ENCODE measurements at regions not wholly inside any gene's neighbourhood (a gene's known extent, or its start where the extent isn't known, plus 50 kb on each side); places are given as distances from the start of the nearest gene placed in this dataset.
A peak's percentile ranks its signal among the peaks of the same experiment; 100 is the strongest.

DNA sequence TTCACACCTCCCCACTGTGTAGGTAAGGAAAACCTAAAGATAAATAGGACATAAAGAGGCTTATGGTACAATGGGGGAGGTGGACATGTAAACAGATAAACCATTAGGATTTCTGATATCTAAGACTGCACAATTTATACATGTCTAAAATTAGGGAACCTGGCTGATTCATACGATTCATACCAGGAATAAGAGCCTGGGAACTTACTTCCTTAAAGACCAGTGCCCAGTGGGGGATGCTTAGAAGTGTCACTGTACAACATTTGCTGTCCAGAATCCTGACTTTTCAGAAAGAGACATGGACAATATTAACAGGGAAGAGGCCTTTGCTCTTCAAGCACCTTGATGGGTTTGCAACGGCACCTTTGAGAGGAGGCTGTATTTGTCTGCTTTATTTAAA lies 116.8 kb upstream of the KIT start:
- no peak for DNase-seq (ENCODE audit: low read depth)
- H3K4me3 ChIP-seq (replicated peaks; ENCODE audit: low read depth, low read length) = no peak overlapping the region
- TF ChIP-seq, protein P1, sequence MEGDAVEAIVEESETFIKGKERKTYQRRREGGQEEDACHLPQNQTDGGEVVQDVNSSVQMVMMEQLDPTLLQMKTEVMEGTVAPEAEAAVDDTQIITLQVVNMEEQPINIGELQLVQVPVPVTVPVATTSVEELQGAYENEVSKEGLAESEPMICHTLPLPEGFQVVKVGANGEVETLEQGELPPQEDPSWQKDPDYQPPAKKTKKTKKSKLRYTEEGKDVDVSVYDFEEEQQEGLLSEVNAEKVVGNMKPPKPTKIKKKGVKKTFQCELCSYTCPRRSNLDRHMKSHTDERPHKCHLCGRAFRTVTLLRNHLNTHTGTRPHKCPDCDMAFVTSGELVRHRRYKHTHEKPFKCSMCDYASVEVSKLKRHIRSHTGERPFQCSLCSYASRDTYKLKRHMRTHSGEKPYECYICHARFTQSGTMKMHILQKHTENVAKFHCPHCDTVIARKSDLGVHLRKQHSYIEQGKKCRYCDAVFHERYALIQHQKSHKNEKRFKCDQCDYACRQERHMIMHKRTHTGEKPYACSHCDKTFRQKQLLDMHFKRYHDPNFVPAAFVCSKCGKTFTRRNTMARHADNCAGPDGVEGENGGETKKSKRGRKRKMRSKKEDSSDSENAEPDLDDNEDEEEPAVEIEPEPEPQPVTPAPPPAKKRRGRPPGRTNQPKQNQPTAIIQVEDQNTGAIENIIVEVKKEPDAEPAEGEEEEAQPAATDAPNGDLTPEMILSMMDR (IDR thresholded peaks at IDR 0.05; ENCODE audit: low read length, missing control alignments) = no peak

DNA sequence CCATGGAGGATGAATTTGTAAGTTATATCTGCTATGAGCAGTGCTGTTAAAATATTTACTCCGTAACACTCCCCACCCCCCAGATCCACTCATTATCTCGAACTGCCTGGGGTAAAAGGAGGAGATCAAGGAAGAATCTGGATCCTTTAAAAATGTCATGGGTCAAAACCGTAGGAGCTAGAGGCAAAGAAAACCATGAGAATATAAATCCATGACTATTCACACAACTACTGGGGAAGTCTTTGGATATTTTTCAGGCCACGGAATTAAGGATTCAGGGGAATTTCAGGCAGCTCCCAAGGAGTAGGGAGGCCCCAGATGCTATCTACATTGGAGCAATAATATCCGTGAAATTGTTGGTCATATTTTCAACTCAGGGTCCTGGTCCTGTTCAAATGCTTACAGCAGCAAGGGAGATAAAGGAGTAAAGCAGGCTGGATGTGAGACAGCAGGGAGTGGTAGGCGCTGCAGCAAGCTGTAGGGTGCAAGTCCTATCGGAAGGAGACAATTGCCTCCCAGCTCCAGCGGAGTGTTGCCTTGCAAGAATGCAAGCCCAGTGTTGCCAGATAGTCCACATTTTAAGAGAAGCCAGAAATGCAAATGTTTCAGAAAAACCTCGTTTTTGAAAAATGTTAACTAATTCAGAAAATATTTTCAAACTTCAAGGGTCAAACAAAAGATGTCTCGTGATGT lies 116.2 kb upstream of the KIT start:
- TF ChIP-seq, protein P1 (IDR thresholded peaks at IDR 0.05; ENCODE audit: low read length, missing control alignments) = no peak
- H3K4me3 ChIP-seq (replicated peaks; ENCODE audit: low read depth, low read length) = no peak overlapping the region
- peak; percentile 54 for DNase-seq (ENCODE audit: low read depth)

DNA sequence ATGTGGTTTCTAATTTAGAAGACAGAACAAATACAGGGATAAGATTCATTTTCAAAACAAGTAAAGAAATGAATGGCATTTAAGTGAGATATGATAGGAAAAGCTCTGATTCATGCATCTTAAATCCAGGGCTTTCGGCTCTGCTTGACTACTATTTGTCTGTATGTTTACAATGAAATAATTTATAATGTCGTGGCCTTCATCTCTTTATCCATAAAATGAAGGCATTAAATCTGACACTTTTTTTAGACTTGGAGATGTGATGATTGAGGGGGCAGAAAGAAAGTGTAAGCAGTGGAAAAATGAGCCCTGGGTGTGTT lies 115.7 kb upstream of the KIT start:
- no peak for DNase-seq (ENCODE audit: low read depth)
- TF ChIP-seq, protein P1 (IDR thresholded peaks at IDR 0.05; ENCODE audit: low read length, missing control alignments) = no peak
- H3K4me3 ChIP-seq (replicated peaks; ENCODE audit: low read depth, low read length) = no peak overlapping the region

DNA sequence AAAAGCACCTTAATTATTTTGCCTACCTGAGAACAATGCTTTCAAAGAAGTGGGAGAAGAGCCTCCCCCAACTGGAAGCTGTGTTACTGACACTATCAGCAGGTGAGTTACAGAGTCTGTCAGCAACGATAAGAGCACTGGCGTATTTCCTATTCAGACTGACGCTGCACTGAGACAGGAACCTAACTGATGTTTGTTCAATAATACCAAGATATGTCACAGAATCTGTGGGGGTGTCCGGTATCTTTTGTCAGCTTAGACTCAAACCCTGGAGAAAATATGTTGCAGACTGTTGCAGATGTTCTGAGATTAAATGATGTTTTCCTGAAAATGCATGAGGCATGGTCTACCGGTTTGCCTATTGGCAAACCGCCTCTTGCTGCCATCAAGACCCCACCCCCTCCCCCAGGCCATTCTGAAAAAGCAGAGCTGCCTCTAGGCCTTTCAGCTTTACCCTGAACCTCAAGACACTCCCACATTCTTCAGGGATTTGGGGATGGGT lies 115.2 kb upstream of the KIT start:
- TF ChIP-seq, protein P1 (IDR thresholded peaks at IDR 0.05; ENCODE audit: low read length, missing control alignments) = no peak
- DNase-seq (ENCODE audit: low read depth) = peak; percentile 41
- H3K4me3 ChIP-seq (replicated peaks; ENCODE audit: low read depth, low read length) = no peak overlapping the region

DNA sequence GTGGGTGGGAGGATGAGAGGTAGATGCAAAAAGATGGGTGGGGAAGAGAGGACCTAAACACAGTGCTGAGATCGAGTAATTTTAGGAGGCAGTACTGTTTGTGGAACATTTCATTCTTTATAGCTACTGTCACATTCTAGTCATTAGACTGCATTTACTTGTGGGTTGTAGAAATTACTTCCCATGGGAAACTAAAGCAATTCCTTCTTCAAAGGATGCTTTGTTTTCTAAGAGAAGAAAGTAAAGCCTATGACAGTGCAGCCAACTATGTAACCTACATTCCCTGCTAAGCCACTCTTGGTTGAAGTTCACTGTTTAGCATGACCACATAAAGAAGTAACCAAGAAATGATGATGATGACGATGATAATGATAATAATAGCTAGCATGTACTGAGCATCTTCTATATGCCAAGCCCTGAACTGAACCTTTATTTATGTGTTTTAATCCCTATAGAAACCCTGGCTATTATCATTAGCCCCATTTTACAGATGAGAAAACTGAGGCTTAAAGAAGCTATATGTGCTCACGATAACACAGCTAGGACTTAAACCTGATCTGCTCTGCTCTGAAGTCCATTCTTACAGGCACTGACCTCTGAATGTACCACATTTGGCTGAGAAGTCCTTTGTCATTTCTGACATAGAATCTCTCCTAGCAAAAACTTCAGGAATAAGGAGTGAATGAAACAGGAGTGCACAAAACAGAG lies 114.5 kb upstream of the KIT start:
- TF ChIP-seq, protein P1 (IDR thresholded peaks at IDR 0.05; ENCODE audit: low read length, missing control alignments) = no peak
- no peak overlapping the region for H3K4me3 ChIP-seq (replicated peaks; ENCODE audit: low read depth, low read length)
- DNase-seq (ENCODE audit: low read depth) = peak; percentile 55

DNA sequence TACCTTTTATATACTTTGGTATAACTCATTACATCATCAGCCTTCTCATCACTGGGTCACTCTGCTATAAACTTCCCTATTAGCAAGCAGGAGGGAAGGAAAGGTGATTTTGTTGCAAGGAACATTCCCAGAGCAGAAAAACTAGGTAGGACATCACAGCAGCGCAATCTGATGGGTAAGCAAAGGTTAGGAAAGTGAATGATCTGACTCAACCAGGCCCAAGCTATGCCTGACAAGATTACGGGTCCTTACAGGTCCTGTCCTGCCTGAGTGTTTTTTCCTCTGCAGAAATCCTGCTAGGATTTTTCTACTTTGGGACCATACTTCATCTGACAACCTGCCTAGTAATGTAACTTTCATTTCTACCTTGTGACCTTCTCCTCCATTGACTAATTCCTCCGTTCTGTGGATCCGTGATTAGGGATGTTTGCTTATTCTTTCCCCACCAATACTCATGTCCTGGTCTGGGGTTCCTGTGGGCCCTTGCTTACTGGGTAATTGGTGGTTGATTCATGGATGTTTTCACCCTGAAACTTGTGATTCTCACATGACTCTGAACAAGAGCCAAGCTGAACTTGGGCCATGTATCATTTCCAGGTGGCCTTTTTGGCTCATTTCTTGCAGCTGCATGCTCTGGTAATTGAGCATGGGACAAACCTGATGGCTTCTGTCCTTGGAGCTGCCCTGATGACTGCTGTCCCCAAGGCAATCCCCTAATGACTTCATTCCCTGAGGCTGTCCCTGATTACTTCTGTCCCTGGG lies 111.9 kb upstream of the KIT start:
- no peak overlapping the region for H3K4me3 ChIP-seq (replicated peaks; ENCODE audit: low read depth, low read length)
- TF ChIP-seq, protein P1 (IDR thresholded peaks at IDR 0.05; ENCODE audit: low read length, missing control alignments) = no peak
- DNase-seq (ENCODE audit: low read depth) = no peak

Measured in fibroblast of pulmonary artery (primary cell).